Heart left ventricle (tissue), 16 donors: ENCODE measurements at regions not wholly inside any gene's neighbourhood (a gene's known extent, or its start where the extent isn't known, plus 50 kb on each side); places are given as distances from the start of the nearest gene placed in this dataset.

Experiments used
- ATAC-seq, 4 donors: fragments of 200-7000 bp; cut with Tn5 transposase; one replicate each; pipeline ENCODE4 v1.9.1; 2020 to 2022; ENCODE audit warnings: moderate library complexity in 4 of 4, mild to moderate bottlenecking in 3 of 4, moderate number of reproducible peaks in 1 of 4
- DNase-seq, 5 donors: peaks; one replicate each; pipeline ENCODE4 v3.0.0-alpha.2; 2020
- H3K27ac ChIP-seq, 12 donors: fragments of 200-600 bp; sonication (generic) in 4 of 12; one replicate each; pipeline versions ENCODE4 v1.5.0 to v1.8.0; 2016 to 2022; ENCODE audit warnings: mild to moderate bottlenecking in 2 of 12
- H3K27me3 ChIP-seq, 9 donors: fragments of 200-600 bp; sonication (generic) in 2 of 9; one replicate each; pipeline versions ENCODE4 v1.5.1 to v1.8.0; 2016 to 2022; ENCODE audit warnings: mild to moderate bottlenecking in 3 of 9
- H3K36me3 ChIP-seq, 9 donors: fragments of 200-600 bp; sonication (generic) in 2 of 9; one replicate each; pipeline versions ENCODE4 v1.5.0 to v1.8.0; 2018 to 2022; ENCODE audit warnings: mild to moderate bottlenecking in 2 of 9
- H3K4me1 ChIP-seq, 12 donors: fragments of 200-600 bp; sonication (generic) in 4 of 12; one replicate each; pipeline versions ENCODE4 v1.5.0 to v1.8.0; 2016 to 2022; ENCODE audit warnings: mild to moderate bottlenecking in 3 of 12
- H3K4me3 ChIP-seq, 12 donors: fragments of 200-600 bp; sonication (generic) in 4 of 12; one replicate each; pipeline versions ENCODE4 v1.5.0 to v1.8.0; 2017 to 2022; ENCODE audit warnings: mild to moderate bottlenecking in 9 of 12, moderate library complexity in 4 of 12
- H3K9me3 ChIP-seq, 12 donors: fragments of 200-600 bp; sonication (generic) in 4 of 12; one replicate each; pipeline versions ENCODE4 v1.5.0 to v1.8.0; 2016 to 2022; ENCODE audit warnings: mild to moderate bottlenecking in 1 of 12
- POLR2A ChIP-seq, 2 donors: fragments of 450-650 bp; IDR thresholded peaks; one replicate each; pipeline ENCODE4 v1.6.1; 2017; ENCODE audit warnings: antibody characterized with exemption in 2 of 2, mild to moderate bottlenecking in 2 of 2, moderate library complexity in 2 of 2
- WGBS, 4 donors: extraction: QIAGEN DNeasy Blood & Tissue Kit in 2 of 4; methylation state at CpG; one replicate each; pipeline versions ENCODE4 v1.1.5 to v1.1.7; 2013 to 2018; 5-methylcytosine and 5-hydroxymethylcytosine counted together
- intact Hi-C, 10 donors: fragments of 100-400 bp; cut with DNase I; formaldehyde crosslinking; loops; one replicate each; pipeline versions ENCODE4 v1.11.1 to v1.14.2; 2022
- TF ChIP-seq, protein P1 (sequence below), 12 donors: fragments of 200-600 bp; sonication (generic) in 4 of 12; IDR thresholded peaks; one replicate each; pipeline versions ENCODE4 v1.5.0 to v1.8.0; 2018 to 2022; ENCODE audit warnings: antibody characterized with exemption in 12 of 12, mild to moderate bottlenecking in 5 of 12
- donor health status: ischemic (EF 13 %, LVEDD 7.1; RV severe dilation, severe dysfunction).
- donor health status: healthy with polysubstance abuse.
- donor health status: DM: no; HTN: yes; CAD: no.
- donor health status: DM: no; HTN: no; CAD: no.
- donor health status: ischemic (EF 25% LVEDD 6.9; RV normal size, moderate dysfunction).
- donor health status: ischemic (EF 25% LVEDD 5.7; RV mildly dilated, moderate dysfunction).
- donor health status: healthy.
- donor health status: DM: yes; HTN: yes; CAD: no.
- donor health status: ischemic (EF 35%, LVEDD 5.7; RV mildly dilated, moderate dysfunction).
- donor health status: nonischemic (EF 11% LVEDD 7.7; RV severe dilation, severe dysfunction).
- donor health status: DM: yes; HTN: yes; CAD: no.
- donor health status: PGD.
- donor health status: ischemic (EF 29% LVEDD 5.4; RV normal size, mild dysfunction).
- donor health status: nonischemic (EF 23%, LVEDD 6.1; RV moderate dilation, normal function).

DNA sequence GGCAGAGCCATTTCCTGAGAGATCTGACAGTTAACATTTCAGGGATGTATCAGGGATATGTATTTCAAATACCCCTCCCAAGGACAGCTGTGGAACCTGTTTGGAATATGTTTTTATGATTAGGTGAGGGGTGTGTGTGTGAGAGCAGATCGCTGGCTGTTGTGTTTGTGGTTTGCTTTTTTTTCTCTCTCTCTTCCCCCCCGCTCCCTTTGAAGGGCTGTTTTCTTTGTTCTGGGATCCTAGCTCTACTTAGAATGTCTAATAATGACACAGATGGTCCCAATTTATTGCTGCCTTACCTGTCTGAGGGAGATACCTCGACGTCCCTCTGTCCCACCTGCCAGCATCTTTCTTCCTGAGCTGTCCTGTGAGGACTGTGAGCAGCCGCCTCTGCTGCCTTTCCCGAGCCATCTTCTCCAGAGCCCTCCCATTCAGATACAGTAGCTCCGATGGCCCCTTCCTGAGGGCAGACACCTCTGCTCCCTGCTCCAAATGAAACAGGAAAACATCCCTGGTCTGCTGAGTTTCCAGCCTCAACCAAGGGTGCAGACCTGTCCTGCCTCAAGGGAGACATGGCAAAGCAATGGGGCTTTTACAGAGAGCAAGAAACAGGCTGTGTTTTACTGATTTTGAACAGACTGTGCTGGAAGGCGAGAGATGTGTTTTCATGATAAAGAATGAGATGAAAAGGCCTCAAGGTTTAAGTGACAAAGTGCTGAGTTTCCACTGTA lies 138.0 kb upstream of the TNR start:
- H3K27ac ChIP-seq: no peak overlapping the region
- no peak overlapping the region for H3K4me3 ChIP-seq
- no peaks in the 10 kb centered on the region for H3K36me3 ChIP-seq
- no peaks in the 10 kb centered on the region for H3K9me3 ChIP-seq
- ATAC-seq (peak in 1 of 4 donors; percentile 28), DNase-seq (no peak)
- H3K27me3 ChIP-seq: no peaks in the 10 kb centered on the region
- intact Hi-C loops: loop anchor here in 5 of 10 donors (10.0 kb wide), 5 partner anchors 137 to 727 kb away; partner anchors contain the start of gene TNR (in 1 of the 5)
- TF ChIP-seq, protein P1, sequence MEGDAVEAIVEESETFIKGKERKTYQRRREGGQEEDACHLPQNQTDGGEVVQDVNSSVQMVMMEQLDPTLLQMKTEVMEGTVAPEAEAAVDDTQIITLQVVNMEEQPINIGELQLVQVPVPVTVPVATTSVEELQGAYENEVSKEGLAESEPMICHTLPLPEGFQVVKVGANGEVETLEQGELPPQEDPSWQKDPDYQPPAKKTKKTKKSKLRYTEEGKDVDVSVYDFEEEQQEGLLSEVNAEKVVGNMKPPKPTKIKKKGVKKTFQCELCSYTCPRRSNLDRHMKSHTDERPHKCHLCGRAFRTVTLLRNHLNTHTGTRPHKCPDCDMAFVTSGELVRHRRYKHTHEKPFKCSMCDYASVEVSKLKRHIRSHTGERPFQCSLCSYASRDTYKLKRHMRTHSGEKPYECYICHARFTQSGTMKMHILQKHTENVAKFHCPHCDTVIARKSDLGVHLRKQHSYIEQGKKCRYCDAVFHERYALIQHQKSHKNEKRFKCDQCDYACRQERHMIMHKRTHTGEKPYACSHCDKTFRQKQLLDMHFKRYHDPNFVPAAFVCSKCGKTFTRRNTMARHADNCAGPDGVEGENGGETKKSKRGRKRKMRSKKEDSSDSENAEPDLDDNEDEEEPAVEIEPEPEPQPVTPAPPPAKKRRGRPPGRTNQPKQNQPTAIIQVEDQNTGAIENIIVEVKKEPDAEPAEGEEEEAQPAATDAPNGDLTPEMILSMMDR (IDR thresholded peaks at IDR 0.05): no peak
- TF ChIP-seq POLR2A (IDR thresholded peaks at IDR 0.05): no peak
- WGBS, 4 donors: 55 to 66% (median 57%) methylated on average over 8 of the region's 8 CpGs
- peaks cover 0 to 10% (median 0%) of the 10 kb centered on the region in 12 donors for H3K4me1 ChIP-seq

DNA sequence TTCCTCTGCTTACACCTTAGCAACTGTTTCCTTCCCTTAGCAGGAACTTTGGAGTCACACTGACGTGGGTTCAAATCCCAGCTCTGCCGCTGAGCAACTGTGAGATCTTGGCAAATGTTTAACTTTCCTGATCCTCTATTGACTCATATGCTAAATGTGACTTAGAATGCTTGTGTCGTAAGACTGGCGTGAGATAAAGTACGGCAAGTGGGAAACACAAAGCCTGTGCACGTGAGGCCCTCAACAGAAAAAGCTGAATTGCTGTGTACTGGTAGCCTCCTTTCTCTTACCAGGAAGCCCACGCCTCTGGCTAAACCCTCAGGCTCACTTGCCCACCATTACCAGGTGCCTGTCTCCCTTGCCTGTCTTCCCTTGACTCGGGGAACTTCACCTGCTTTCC lies 135.4 kb upstream of the TNR start:
- H3K4me3 ChIP-seq: no peak overlapping the region
- H3K27ac ChIP-seq: no peak overlapping the region
- DNase-seq: no peak
- no peaks in the 10 kb centered on the region for H3K4me1 ChIP-seq
- WGBS, 4 donors: 81 to 91% (median 85%) methylated on average over 8 of the region's 8 CpGs
- no peaks in the 10 kb centered on the region for H3K9me3 ChIP-seq
- ATAC-seq: no peak
- H3K27me3 ChIP-seq: no peaks in the 10 kb centered on the region
- H3K36me3 ChIP-seq: no peaks in the 10 kb centered on the region
- intact Hi-C loops: loop anchor here in 1 of 10 donors (10.0 kb wide), 1 partner anchor 504 kb away; no protein-coding TSS in a partner anchor
- TF ChIP-seq POLR2A (IDR thresholded peaks at IDR 0.05): no peak
- TF ChIP-seq, protein P1 (IDR thresholded peaks at IDR 0.05): no peak

DNA sequence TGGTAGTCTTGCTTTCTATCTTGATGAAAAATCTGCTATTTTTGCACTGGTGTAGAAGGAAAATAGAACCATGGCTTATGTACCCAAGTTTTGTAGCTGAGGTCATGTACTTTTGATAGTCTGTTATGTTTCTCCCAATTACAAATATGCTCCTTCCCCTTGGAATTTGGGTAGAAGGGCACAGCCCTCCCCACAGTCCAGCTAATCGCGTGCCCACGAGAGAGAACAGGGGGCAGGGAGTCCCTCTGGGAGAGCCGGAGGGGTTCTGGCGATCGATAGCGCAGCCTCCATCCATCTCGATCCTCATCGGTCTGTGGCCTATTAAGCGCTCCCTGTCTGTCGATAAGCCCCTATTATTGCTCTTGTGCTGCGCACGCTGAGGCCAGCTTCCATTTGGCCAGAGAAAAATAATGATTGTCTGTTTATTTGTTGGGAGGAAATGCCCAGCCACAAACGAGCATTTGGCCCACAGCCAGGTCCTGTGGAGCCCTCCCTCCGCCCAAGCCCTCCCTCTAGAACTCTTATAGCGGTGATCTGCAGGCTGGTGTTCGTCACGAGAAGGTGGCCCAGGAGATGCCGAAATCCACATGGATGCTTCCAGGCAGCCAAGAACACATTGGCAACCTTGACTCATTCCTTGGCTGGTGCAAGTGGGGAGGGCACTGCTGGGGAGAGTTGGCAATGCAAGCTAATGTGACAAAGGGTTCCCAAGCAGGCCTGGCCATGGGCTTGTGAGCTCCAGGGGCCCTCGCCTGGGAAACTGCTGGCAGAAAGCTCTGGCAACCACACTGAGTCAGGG lies 134.7 kb upstream of the TNR start:
- ATAC-seq: no peak
- no peak overlapping the region for H3K4me3 ChIP-seq
- intact Hi-C loops: loop anchor here in 1 of 10 donors (10.0 kb wide), 1 partner anchor 503 kb away; no protein-coding TSS in a partner anchor

More for the DNA sequence above, 134.7 kb upstream of the TNR start:
- Histone ChIP-seq H3K4me1 (no peaks in the 10 kb centered on the region), H3K27ac (no peak overlapping the region), H3K9me3 (no peaks in the 10 kb centered on the region), H3K36me3 (no peaks in the 10 kb centered on the region), H3K27me3 (no peaks in the 10 kb centered on the region)
- DNase-seq: no peak
- 84 to 89% (median 87%) methylated on average over 19 to 20 of the region's 20 CpGs for WGBS, 4 donors
- no peak for TF ChIP-seq POLR2A (IDR thresholded peaks at IDR 0.05)
- TF ChIP-seq, protein P1 (IDR thresholded peaks at IDR 0.05): no peak
